Suprapubic skin (tissue), 4 donors: ENCODE measurements at regions not wholly inside any gene's neighbourhood (a gene's known extent, or its start where the extent isn't known, plus 50 kb on each side); places are given as distances from the start of the nearest gene placed in this dataset.
"Not testable (repeated sequence)": the region's sequence is repeated elsewhere in the genome, so short reads cannot be mapped to it uniquely, and the experiment has no call there.

Experiments
- DNase-seq, 2 donors: peaks; one replicate each; pipeline ENCODE4 v3.0.0-alpha.2; 2019; ENCODE audit warnings: low spot score in 2 of 2
- H3K27ac ChIP-seq: fragments of 200-600 bp; sonication (generic); one replicate; pipeline ENCODE4 v1.5.1; 2019
- H3K27me3 ChIP-seq: fragments of 200-600 bp; sonication (generic); one replicate; pipeline ENCODE4 v1.5.1; 2019
- H3K36me3 ChIP-seq: fragments of 200-600 bp; sonication (generic); one replicate; pipeline ENCODE4 v1.5.1; 2019
- H3K4me1 ChIP-seq: fragments of 200-600 bp; sonication (generic); one replicate; pipeline ENCODE4 v1.5.1; 2019
- H3K4me3 ChIP-seq: fragments of 200-600 bp; sonication (generic); one replicate; pipeline ENCODE4 v1.5.1; 2019; ENCODE audit warnings: mild to moderate bottlenecking
- H3K9me3 ChIP-seq: fragments of 200-600 bp; sonication (generic); one replicate; pipeline ENCODE4 v1.5.1; 2019
- CTCF ChIP-seq, 2 donors: fragments of 200-600 bp in 1 of 2; fragments of 450-650 bp in 1 of 2; sonication (generic) in 1 of 2; IDR thresholded peaks; one replicate each; pipeline ENCODE4 v1.5.1; 2016 to 2019; ENCODE audit warnings: antibody characterized with exemption in 2 of 2, mild to moderate bottlenecking in 1 of 2, moderate library complexity in 1 of 2
- EP300 ChIP-seq: sonication (generic); formaldehyde crosslinking; IDR thresholded peaks from one replicate; pipeline ENCODE4 v1.6.1; 2017; ENCODE audit warnings: antibody characterized with exemption
- POLR2A ChIP-seq, 2 donors: fragments of 450-650 bp; IDR thresholded peaks; one replicate each; pipeline ENCODE4 v1.6.1; 2017; ENCODE audit warnings: antibody characterized with exemption in 2 of 2, mild to moderate bottlenecking in 2 of 2, moderate library complexity in 2 of 2
- POLR2AphosphoS5 ChIP-seq, 3 donors: sonication (generic); formaldehyde crosslinking; IDR thresholded peaks; one replicate each; pipeline ENCODE4 v1.6.1; 2017; ENCODE audit warnings: antibody characterized with exemption in 3 of 3
- WGBS: methylation state at CpG from one replicate; pipeline ENCODE4 v1.1.5; 2018; 5-methylcytosine and 5-hydroxymethylcytosine counted together

- no peak for TF ChIP-seq POLR2A (IDR thresholded peaks at IDR 0.05)
- TF ChIP-seq EP300: no peak
- no peak for TF ChIP-seq POLR2AphosphoS5 (IDR thresholded peaks at IDR 0.05)
- no peak for TF ChIP-seq CTCF (IDR thresholded peaks at IDR 0.05)
- DNase-seq: no peak
- Histone ChIP-seq H3K9me3 (no peaks in the 10 kb centered on the region), H3K4me1 (no peaks in the 10 kb centered on the region), H3K4me3 (no peak overlapping the region), H3K27ac (no peak overlapping the region), H3K36me3 (no peaks in the 10 kb centered on the region), H3K27me3 (no peaks in the 10 kb centered on the region)
Observed at GRCh38 chr4:141473952-141474351, 162.4 kb upstream of the IL15 start.

GRCh38 chr4:141480950-141481349 is 155.4 kb upstream of the IL15 start:
- DNase-seq: no peak
- Histone ChIP-seq H3K4me3 (no peak overlapping the region), H3K4me1 (no peaks in the 10 kb centered on the region), H3K27ac (no peak overlapping the region), H3K36me3 (no peaks in the 10 kb centered on the region), H3K9me3 (peaks cover 8% of the 10 kb centered on the region), H3K27me3 (no peaks in the 10 kb centered on the region)
- TF ChIP-seq POLR2AphosphoS5 (IDR thresholded peaks at IDR 0.05) (no peak), POLR2A (IDR thresholded peaks at IDR 0.05) (no peak), EP300 (no peak), CTCF (IDR thresholded peaks at IDR 0.05) (no peak)

- not testable (repeated sequence) for H3K27me3 ChIP-seq, H3K4me3 ChIP-seq, H3K27ac ChIP-seq, DNase-seq, H3K9me3 ChIP-seq, H3K36me3 ChIP-seq, H3K4me1 ChIP-seq
- WGBS: 90% methylated on average over 12 of the region's 12 CpGs
Observed at GRCh38 chr4:141484298-141484697, 152.1 kb upstream of the IL15 start.

GRCh38 chr4:141486375-141486997 is 149.9 kb upstream of the IL15 start:
- Histone ChIP-seq H3K27ac (no peak overlapping the region), H3K27me3 (no peaks in the 10 kb centered on the region), H3K9me3 (peaks cover 3% of the 10 kb centered on the region), H3K36me3 (no peaks in the 10 kb centered on the region), H3K4me1 (no peaks in the 10 kb centered on the region), H3K4me3 (no peak overlapping the region)
- no peak for DNase-seq
- TF ChIP-seq POLR2AphosphoS5 (IDR thresholded peaks at IDR 0.05) (no peak), EP300 (no peak), CTCF (IDR thresholded peaks at IDR 0.05) (no peak), POLR2A (IDR thresholded peaks at IDR 0.05) (no peak)
- WGBS: 53% methylated on average over 4 of the region's 4 CpGs

- Histone ChIP-seq H3K4me1 (no peaks in the 10 kb centered on the region), H3K27ac (no peak overlapping the region), H3K4me3 (no peak overlapping the region), H3K36me3 (no peaks in the 10 kb centered on the region), H3K9me3 (no peaks in the 10 kb centered on the region), H3K27me3 (no peaks in the 10 kb centered on the region)
- DNase-seq: no peak
- TF ChIP-seq POLR2AphosphoS5 (IDR thresholded peaks at IDR 0.05) (no peak), CTCF (IDR thresholded peaks at IDR 0.05) (no peak), EP300 (no peak), POLR2A (IDR thresholded peaks at IDR 0.05) (no peak)
- 64% methylated on average over 1 of the region's 1 CpG for WGBS
Observed at GRCh38 chr4:141497627-141498026, 138.8 kb upstream of the IL15 start.

- WGBS: 50% methylated on average over 3 of the region's 3 CpGs
- Histone ChIP-seq H3K4me1 (no peaks in the 10 kb centered on the region), H3K27me3 (no peaks in the 10 kb centered on the region), H3K4me3 (no peak overlapping the region), H3K27ac (no peak overlapping the region), H3K36me3 (no peaks in the 10 kb centered on the region), H3K9me3 (peaks cover under 1% of the 10 kb centered on the region)
- TF ChIP-seq CTCF (IDR thresholded peaks at IDR 0.05) (no peak), EP300 (no peak), POLR2A (IDR thresholded peaks at IDR 0.05) (no peak), POLR2AphosphoS5 (IDR thresholded peaks at IDR 0.05) (no peak)
- no peak for DNase-seq
Observed at GRCh38 chr4:141499261-141499853, 137.0 kb upstream of the IL15 start.
